GM19240 (cell line): ENCODE measurements at regions not wholly inside any gene's neighbourhood (a gene's known extent, or its start where the extent isn't known, plus 50 kb on each side); places are given as distances from the start of the nearest gene placed in this dataset.
"Not testable (repeated sequence)": the region's sequence is repeated elsewhere in the genome, so short reads cannot be mapped to it uniquely, and the experiment has no call there.

Experiments
- DNase-seq: peaks from one replicate; pipeline ENCODE4 v3.0.0; 2011; ENCODE audit warnings: low spot score; ENCODE audit not compliant: insufficient read length

- no peak for DNase-seq
These were observed 451.3 kb upstream of the MBL2 start for GRCh38 chr10:53223851-53224250.

GRCh38 chr10:53222806-53223205 lies 450.2 kb upstream of the MBL2 start:
- DNase-seq, result no peak

- no peak for DNase-seq
These were observed 437.5 kb upstream of the MBL2 start for GRCh38 chr10:53209944-53210611.

GRCh38 chr10:53183733-53184132 lies 411.1 kb upstream of the MBL2 start:
- DNase-seq, result no peak

GRCh38 chr10:53177468-53177867 lies 404.9 kb upstream of the MBL2 start:
- DNase-seq, result no peak

- no peak for DNase-seq
These were observed 393.7 kb upstream of the MBL2 start for GRCh38 chr10:53166325-53166724.

GRCh38 chr10:53162856-53163255 lies 390.3 kb upstream of the MBL2 start:
- DNase-seq, result no peak

- no peak for DNase-seq
These were observed 388.6 kb upstream of the MBL2 start for GRCh38 chr10:53161231-53161630.

GRCh38 chr10:53155674-53156073 lies 383.1 kb upstream of the MBL2 start:
- DNase-seq, result not testable (repeated sequence)

GRCh38 chr10:53153831-53154230 lies 381.2 kb upstream of the MBL2 start:
- DNase-seq, result no peak

GRCh38 chr10:53140506-53140905 lies 367.9 kb upstream of the MBL2 start:
- DNase-seq, result no peak

GRCh38 chr10:53135897-53136253 lies 363.3 kb upstream of the MBL2 start:
- DNase-seq, result no peak

GRCh38 chr10:53135213-53135896 lies 362.8 kb upstream of the MBL2 start:
- DNase-seq, result no peak

- no peak for DNase-seq
These were observed 361.5 kb upstream of the MBL2 start for GRCh38 chr10:53134050-53134449.

- no peak for DNase-seq
These were observed 357.8 kb upstream of the MBL2 start for GRCh38 chr10:53130337-53130736.

GRCh38 chr10:53127686-53128085 lies 355.1 kb upstream of the MBL2 start:
- DNase-seq, result no peak

GRCh38 chr10:53123311-53123710 lies 350.7 kb upstream of the MBL2 start:
- DNase-seq, result no peak

GRCh38 chr10:53122281-53122680 lies 349.7 kb upstream of the MBL2 start:
- DNase-seq, result no peak

GRCh38 chr10:53115660-53116059 lies 343.1 kb upstream of the MBL2 start:
- no peak for DNase-seq

GRCh38 chr10:53111529-53111928 lies 338.9 kb upstream of the MBL2 start:
- DNase-seq, result no peak

- no peak for DNase-seq
These were observed 336.7 kb upstream of the MBL2 start for GRCh38 chr10:53109320-53109719.

- no peak for DNase-seq
These were observed 335.8 kb upstream of the MBL2 start for GRCh38 chr10:53108317-53108934.

GRCh38 chr10:53107711-53108110 lies 335.1 kb upstream of the MBL2 start:
- DNase-seq, result no peak
